ENCODE measurements at regions not wholly inside any gene's neighbourhood (a gene's known extent, or its start where the extent isn't known, plus 50 kb on each side); places are given as distances from the start of the nearest gene placed in this dataset.

GRCh38 chr6:8335896-8336295 is 99.4 kb downstream of the SLC35B3 start:
- TF ChIP-seq POLR2A (IDR thresholded peaks at IDR 0.05; ENCODE audit: low read depth) = no peak
- no peak for TF ChIP-seq POLR2AphosphoS5 (IDR thresholded peaks at IDR 0.05)
- TF ChIP-seq CTCF (IDR thresholded peaks at IDR 0.05) = no peak
